Keratinocyte (primary cell): ENCODE measurements at regions not wholly inside any gene's neighbourhood (a gene's known extent, or its start where the extent isn't known, plus 50 kb on each side); places are given as distances from the start of the nearest gene placed in this dataset.

Experiments
- DNase-seq: peaks from one replicate; pipeline ENCODE4 v3.0.0-alpha.2; 2011; ENCODE audit warnings: low read depth, missing footprints, low spot score
- FAIRE-seq: peaks from 2 replicates; lab custom pipeline; 2011; peaks lifted over from hg19 to GRCh38; lab: Jason Lieb, UNC
- H2AFZ ChIP-seq: 2 replicates; pipeline ENCODE4 v1.6.0; 2012; ENCODE audit warnings: low read length, control low read depth, inconsistent platforms; ENCODE audit not compliant: control insufficient read depth
- H3K27ac ChIP-seq: 2 replicates; pipeline ENCODE4 v1.5.1; 2011; ENCODE audit warnings: low read length; ENCODE audit not compliant: control insufficient read depth, insufficient read depth
- H3K27me3 ChIP-seq: 3 replicates; pipeline ENCODE4 v1.6.0; 2011; ENCODE audit warnings: low read length; ENCODE audit not compliant: control insufficient read depth, insufficient read depth; ENCODE audit errors: extremely low read depth
- H3K36me3 ChIP-seq, 2 experiments: 2 replicates in 1 of 2; 3 replicates in 1 of 2; pipeline ENCODE4 v1.5.1; 2011; ENCODE audit warnings: low read length in 2 of 2, mild to moderate bottlenecking in 1 of 2; ENCODE audit not compliant: control insufficient read depth in 2 of 2, insufficient read depth in 2 of 2; ENCODE audit errors: extremely low read depth in 1 of 2
- H3K4me1 ChIP-seq: 3 replicates; pipeline ENCODE4 v1.5.1; 2011; ENCODE audit warnings: low read length; ENCODE audit not compliant: control insufficient read depth, insufficient read depth; ENCODE audit errors: extremely low read depth
- H3K4me2 ChIP-seq: 3 replicates; pipeline ENCODE4 v1.6.0; 2011; ENCODE audit warnings: low read depth, low read length; ENCODE audit not compliant: control insufficient read depth, insufficient read depth; ENCODE audit errors: extremely low read depth
- H3K4me3 ChIP-seq, 3 experiments: fragments of 200-600 bp in 1 of 3; sonication (generic) in 1 of 3; 2 replicates in 2 of 3; 3 replicates in 1 of 3; pipeline ENCODE4 v1.5.1; 2011 to 2016; ENCODE audit warnings: low read length in 3 of 3, mild to moderate bottlenecking in 3 of 3, control low read depth in 2 of 3, inconsistent platforms in 1 of 3, low read depth in 1 of 3, mixed read lengths in 1 of 3, mixed run types in 1 of 3, moderate library complexity in 1 of 3; ENCODE audit not compliant: control insufficient read depth in 2 of 3, insufficient read depth in 2 of 3; ENCODE audit errors: extremely low read depth in 1 of 3
- H3K79me2 ChIP-seq: 2 replicates; pipeline ENCODE4 v1.6.0; 2012; ENCODE audit warnings: low read length; ENCODE audit not compliant: control insufficient read depth, insufficient read depth
- H3K9ac ChIP-seq: 3 replicates; pipeline ENCODE4 v1.6.0; 2011; ENCODE audit warnings: low read length; ENCODE audit not compliant: control insufficient read depth, insufficient read depth; ENCODE audit errors: extremely low read depth
- H3K9me1 ChIP-seq: 3 replicates; pipeline ENCODE4 v1.6.0; 2011; ENCODE audit warnings: low read length; ENCODE audit not compliant: control insufficient read depth, insufficient read depth; ENCODE audit errors: extremely low read depth
- H3K9me3 ChIP-seq: 2 replicates; pipeline ENCODE4 v1.5.1; 2012; ENCODE audit warnings: low read depth, low read length; ENCODE audit not compliant: control insufficient read depth
- H4K20me1 ChIP-seq: 3 replicates; pipeline ENCODE4 v1.6.0; 2011; ENCODE audit warnings: low read length; ENCODE audit not compliant: control insufficient read depth, insufficient read depth; ENCODE audit errors: extremely low read depth
- EZH2 ChIP-seq: IDR thresholded peaks from one replicate; pipeline ENCODE4 v1.6.1; 2012; ENCODE audit warnings: inconsistent platforms, mild to moderate bottlenecking, low read length, moderate library complexity
- dilution Hi-C: fragments of 300-500 bp; cut with MboI; formaldehyde crosslinking; loops from one replicate; pipeline ENCODE4 v1.7.0; 2020; ENCODE audit warnings: low sequenced_read_pairs; ENCODE audit not compliant: extremely low pct_ligation_motif_present
- TF ChIP-seq, protein P1 (sequence below), 3 experiments: IDR thresholded peaks in 1 of 3; conservative IDR thresholded peaks in 1 of 3; optimal IDR thresholded peaks in 1 of 3; 2 replicates in 2 of 3; 3 replicates in 1 of 3; pipeline versions ENCODE3 to v1.5.1; 2011; ENCODE audit warnings: low read length in 3 of 3, mild to moderate bottlenecking in 3 of 3, moderate library complexity in 2 of 3, control low read depth in 1 of 3, inconsistent platforms in 1 of 3; ENCODE audit not compliant: insufficient read depth in 2 of 3; ENCODE audit errors: extremely low read depth in 1 of 3

DNA sequence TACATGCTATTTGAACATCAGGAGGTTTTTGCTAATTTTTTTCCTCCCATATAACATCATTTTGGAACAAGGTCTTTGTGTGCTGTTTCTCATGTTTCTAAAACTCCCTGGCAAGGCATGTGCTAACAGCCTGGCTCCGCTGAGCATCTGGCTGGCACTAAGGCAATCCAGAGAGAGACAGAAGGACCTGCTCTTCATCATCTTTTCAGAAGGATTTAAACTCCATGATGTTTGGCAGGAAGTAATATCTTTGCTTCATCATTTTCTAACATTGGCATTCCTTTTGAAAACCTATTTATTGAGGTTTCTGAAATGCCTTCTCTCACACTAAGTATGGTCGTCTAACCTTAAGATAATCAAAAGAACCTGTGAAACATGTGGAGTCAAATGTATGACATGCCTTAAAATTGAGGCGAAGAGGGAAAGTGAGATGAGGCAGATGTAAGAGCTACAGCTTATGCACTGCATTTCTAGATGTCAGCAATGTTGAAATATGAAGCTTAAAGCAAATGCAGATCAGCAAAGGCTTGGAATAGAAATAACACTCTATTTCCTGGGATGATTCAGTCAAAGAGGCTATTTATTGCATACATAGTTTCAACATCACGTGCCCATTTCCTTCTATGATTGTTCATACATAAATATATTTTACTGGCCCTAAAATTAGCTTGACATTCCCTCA, 592.0 kb downstream of the ZNF385D start:
- no peak overlapping the region for H2AFZ ChIP-seq
- no peaks in the 10 kb centered on the region for H3K79me2 ChIP-seq
- dilution Hi-C loops: no loop called here
- H3K4me1 ChIP-seq: no peaks in the 10 kb centered on the region
- no peak overlapping the region for H3K4me2 ChIP-seq
- no peaks in the 10 kb centered on the region for H3K9me1 ChIP-seq
- H3K27ac ChIP-seq: no peak overlapping the region
- FAIRE-seq (no peak), DNase-seq (no peak)
- H3K27me3 ChIP-seq: no peaks in the 10 kb centered on the region
- no peak overlapping the region for H3K4me3 ChIP-seq
- TF ChIP-seq, protein P1, sequence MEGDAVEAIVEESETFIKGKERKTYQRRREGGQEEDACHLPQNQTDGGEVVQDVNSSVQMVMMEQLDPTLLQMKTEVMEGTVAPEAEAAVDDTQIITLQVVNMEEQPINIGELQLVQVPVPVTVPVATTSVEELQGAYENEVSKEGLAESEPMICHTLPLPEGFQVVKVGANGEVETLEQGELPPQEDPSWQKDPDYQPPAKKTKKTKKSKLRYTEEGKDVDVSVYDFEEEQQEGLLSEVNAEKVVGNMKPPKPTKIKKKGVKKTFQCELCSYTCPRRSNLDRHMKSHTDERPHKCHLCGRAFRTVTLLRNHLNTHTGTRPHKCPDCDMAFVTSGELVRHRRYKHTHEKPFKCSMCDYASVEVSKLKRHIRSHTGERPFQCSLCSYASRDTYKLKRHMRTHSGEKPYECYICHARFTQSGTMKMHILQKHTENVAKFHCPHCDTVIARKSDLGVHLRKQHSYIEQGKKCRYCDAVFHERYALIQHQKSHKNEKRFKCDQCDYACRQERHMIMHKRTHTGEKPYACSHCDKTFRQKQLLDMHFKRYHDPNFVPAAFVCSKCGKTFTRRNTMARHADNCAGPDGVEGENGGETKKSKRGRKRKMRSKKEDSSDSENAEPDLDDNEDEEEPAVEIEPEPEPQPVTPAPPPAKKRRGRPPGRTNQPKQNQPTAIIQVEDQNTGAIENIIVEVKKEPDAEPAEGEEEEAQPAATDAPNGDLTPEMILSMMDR (optimal IDR thresholded peaks at IDR 0.05 in 1 of 3, IDR thresholded peaks at IDR 0.05 in 1 of 3, conservative IDR thresholded peaks at IDR 0.05 in 1 of 3; ENCODE audit: extremely low read depth in 1 of 3, insufficient read depth in 2 of 3, low read length in 3 of 3): no peak
- no peak for TF ChIP-seq EZH2
- no peaks in the 10 kb centered on the region for H4K20me1 ChIP-seq
- no peak overlapping the region for H3K9ac ChIP-seq
- H3K36me3 ChIP-seq: no peaks in the 10 kb centered on the region
- H3K9me3 ChIP-seq: no peaks in the 10 kb centered on the region

DNA sequence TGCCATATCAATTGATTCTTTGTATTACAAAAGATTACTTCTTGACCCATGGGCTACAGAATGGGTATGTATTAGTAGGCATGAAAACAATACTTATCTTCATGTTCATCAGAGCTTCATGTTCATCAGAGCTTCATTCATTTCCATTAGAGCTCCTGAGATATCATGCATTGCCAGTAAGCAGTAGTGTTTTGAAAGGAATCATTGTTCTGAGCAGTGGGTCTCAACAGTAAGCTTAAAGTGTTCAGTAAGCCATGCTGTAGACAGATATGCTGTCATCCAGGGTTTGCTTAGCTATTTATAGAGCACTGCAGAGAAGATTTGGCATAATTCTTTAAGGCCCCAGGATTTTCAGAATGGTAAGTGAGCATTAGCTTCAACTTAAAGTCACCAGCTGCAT, 596.1 kb downstream of the ZNF385D start:
- Histone ChIP-seq H3K4me2 (no peak overlapping the region), H2AFZ (no peak overlapping the region), H3K27ac (no peak overlapping the region), H3K36me3 (no peaks in the 10 kb centered on the region), H3K9me1 (no peaks in the 10 kb centered on the region), H4K20me1 (no peaks in the 10 kb centered on the region), H3K4me1 (no peaks in the 10 kb centered on the region), H3K79me2 (no peaks in the 10 kb centered on the region), H3K9ac (no peak overlapping the region), H3K27me3 (no peaks in the 10 kb centered on the region), H3K9me3 (no peaks in the 10 kb centered on the region), H3K4me3 (no peak overlapping the region)
- FAIRE-seq (no peak), DNase-seq (no peak)
- TF ChIP-seq, protein P1 (optimal IDR thresholded peaks at IDR 0.05 in 1 of 3, IDR thresholded peaks at IDR 0.05 in 1 of 3, conservative IDR thresholded peaks at IDR 0.05 in 1 of 3; ENCODE audit: extremely low read depth in 1 of 3, insufficient read depth in 2 of 3, low read length in 3 of 3): no peak
- TF ChIP-seq EZH2: no peak
- dilution Hi-C loops: no loop called here
